ENCODE measurements at regions not wholly inside any gene's neighbourhood (a gene's known extent, or its start where the extent isn't known, plus 50 kb on each side); places are given as distances from the start of the nearest gene placed in this dataset.

- peak overlapping the region; percentile 78 for H2AFZ ChIP-seq (ENCODE audit: low read depth, low read length)
Measured at GRCh38 chr9:616694-617093, 224.8 kb upstream of the DMRT1 start.

More at GRCh38 chr9:616694-617093, 224.8 kb upstream of the DMRT1 start:
- ChIA-PET POLR2A (no interaction called here), CTCF (interaction anchor here (0.8 to 1.8 kb wide), 2 partner anchors 77 to 141 kb away, joined by 3 to 5 read pairs; no protein-coding TSS in a partner anchor)
- H3K9ac ChIP-seq (replicated peaks; ENCODE audit: extremely low read depth, insufficient read depth, low read length), result no peak overlapping the region
- no peaks in the 10 kb centered on the region for H3K27me3 ChIP-seq (ENCODE audit: control insufficient read depth in 2 of 2, insufficient read depth in 2 of 2, low read length in 2 of 2)
- no peaks in the 10 kb centered on the region for H3K9me3 ChIP-seq (replicated peaks; ENCODE audit: control insufficient read depth, insufficient read depth, low read length)
- no peak for TF ChIP-seq JUN (IDR thresholded peaks at IDR 0.05; ENCODE audit: borderline replicate concordance, insufficient read depth, insufficient read length, low read depth)
- TF ChIP-seq MYC (IDR thresholded peaks at IDR 0.05; ENCODE audit: low read depth, low read length), result no peak
- TF ChIP-seq EZH2 (IDR thresholded peaks at IDR 0.05; ENCODE audit: borderline replicate concordance, low read depth, low read length, severe bottlenecking), result no peak
- TF ChIP-seq CTCF (IDR thresholded peaks at IDR 0.05; ENCODE audit: extremely low read depth in 1 of 2, insufficient read depth in 1 of 2, low read depth in 1 of 2, low read length in 2 of 2), result no peak
- TF ChIP-seq FOS (IDR thresholded peaks at IDR 0.05; ENCODE audit: borderline replicate concordance, insufficient read depth, low read length), result no peak
- no peak for TF ChIP-seq POLR2A (IDR thresholded peaks at IDR 0.05; ENCODE audit: low read depth, low read length)
- TF ChIP-seq GATA2 (IDR thresholded peaks at IDR 0.05; ENCODE audit: insufficient read depth, insufficient read length, low read depth, low read length), result no peak
- no peak for TF ChIP-seq MAX (IDR thresholded peaks at IDR 0.05; ENCODE audit: insufficient read depth, insufficient read length)
- no peak for TF ChIP-seq POLR2AphosphoS5 (IDR thresholded peaks at IDR 0.05; ENCODE audit: insufficient read depth, low read depth, low read length)
- peak; percentile 16 for DNase-seq (ENCODE audit: low read depth, low spot score)
- no peak overlapping the region for H3K27ac ChIP-seq (ENCODE audit: insufficient read depth, low read depth, low read length)
- dilution Hi-C loops (cut with MboI; ENCODE audit: extremely low pct_ligation_motif_present, low sequenced_read_pairs) (loop anchor here (25.0 kb wide), 1 partner anchor 146 kb away; no protein-coding TSS in a partner anchor), intact Hi-C loops (cut with micrococcal nuclease) (no loop called here)
- H3K4me2 ChIP-seq (ENCODE audit: insufficient read depth, low read length), result no peak overlapping the region
- no peaks in the 10 kb centered on the region for H3K9me1 ChIP-seq (replicated peaks; ENCODE audit: control insufficient read depth, extremely low read depth, insufficient read depth, low read length)
- H4K20me1 ChIP-seq (replicated peaks; ENCODE audit: control insufficient read depth, extremely low read depth, insufficient read depth, low read length), result no peaks in the 10 kb centered on the region
- peaks cover 11% of the 10 kb centered on the region for H3K4me1 ChIP-seq (ENCODE audit: control insufficient read depth, extremely low read depth, insufficient read depth, low read length)
- no peaks in the 10 kb centered on the region for H3K79me2 ChIP-seq (ENCODE audit: control insufficient read depth, insufficient read depth, low read length)
- no peaks in the 10 kb centered on the region for H3K36me3 ChIP-seq (ENCODE audit: control insufficient read depth in 2 of 2, extremely low read depth in 1 of 2, insufficient read depth in 2 of 2, low read length in 2 of 2)
- BruUV-seq (replicated peaks), result no TSS peak
- FAIRE-seq, result no peak
- H3K4me3 ChIP-seq (replicated peaks in 1 of 3; ENCODE audit: insufficient read depth in 1 of 3, low read depth in 1 of 3, low read length in 3 of 3), result no peak overlapping the region

Measured in endothelial cell of umbilical vein (primary cell).